ENCODE measurements at regions not wholly inside any gene's neighbourhood (a gene's known extent, or its start where the extent isn't known, plus 50 kb on each side); places are given as distances from the start of the nearest gene placed in this dataset.
"Not testable (repeated sequence)": the region's sequence is repeated elsewhere in the genome, so short reads cannot be mapped to it uniquely, and the experiment has no call there.

GRCh38 chr6:85798931-85799652, 156.4 kb upstream of the SYNCRIP start:
- no peak for DNase-seq

DNA sequence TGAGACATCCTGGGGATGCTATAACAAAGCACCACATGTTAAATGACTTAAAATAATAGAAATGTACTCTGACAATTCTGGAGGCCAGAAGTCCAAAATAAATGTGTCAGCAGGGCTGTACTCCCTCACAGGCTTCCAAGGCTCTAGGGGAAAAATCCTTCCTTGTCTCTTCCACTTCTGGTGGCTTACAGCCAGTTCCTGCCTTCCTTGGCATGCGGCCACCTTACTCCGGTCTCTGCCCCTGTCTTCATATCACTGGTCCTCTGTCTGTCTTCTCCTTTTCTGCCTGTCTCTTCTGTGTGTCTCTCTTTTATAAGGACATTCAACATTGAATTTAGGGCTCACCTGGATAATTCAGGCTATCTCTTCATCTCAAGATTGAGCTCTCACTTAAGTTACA, 155.3 kb upstream of the SYNCRIP start:
- DNase-seq = peak; percentile 6

- no peak for DNase-seq
Measured at GRCh38 chr6:85795945-85796344, 153.3 kb upstream of the SYNCRIP start.

DNA sequence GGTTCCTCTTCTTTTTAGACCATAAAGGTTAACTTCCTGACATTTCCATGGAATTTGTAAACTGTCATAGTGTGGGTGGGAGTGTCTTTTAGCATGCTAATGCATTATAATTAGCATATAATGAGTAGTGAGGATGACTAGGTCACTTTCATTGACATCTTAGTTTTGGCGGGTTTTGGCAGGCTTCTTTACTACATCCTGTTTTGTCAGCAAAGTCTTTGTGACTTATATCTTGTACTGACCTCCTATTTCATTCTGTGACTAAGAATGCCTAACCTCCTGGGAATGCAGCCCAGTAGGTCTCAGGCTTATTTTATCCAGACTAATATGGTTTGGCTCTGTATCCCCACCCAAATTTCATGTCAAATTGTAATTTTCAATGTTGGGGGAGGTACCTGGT, 149.6 kb upstream of the SYNCRIP start:
- no peak for DNase-seq

DNA sequence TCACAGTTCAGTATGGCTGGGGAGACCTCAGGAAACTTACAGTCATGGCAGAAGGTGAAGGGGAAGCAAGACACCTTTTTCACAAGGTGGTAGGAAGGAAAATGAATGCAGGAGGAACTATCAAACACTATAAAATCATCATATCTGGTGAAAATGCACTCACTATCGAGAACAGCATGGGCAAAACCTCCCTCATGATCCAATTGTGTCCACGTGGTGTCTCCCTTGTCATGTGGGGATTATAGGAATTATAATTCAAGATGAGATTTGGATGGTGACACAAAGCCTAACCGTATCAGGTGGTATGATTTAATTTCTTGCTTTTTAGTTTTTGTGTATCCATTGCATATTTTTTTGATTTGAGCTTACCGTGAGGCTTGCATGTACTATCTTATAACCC, 133.2 kb upstream of the SYNCRIP start:
- no peak for DNase-seq

- no peak for DNase-seq
Measured at GRCh38 chr6:85772641-85773040, 130.0 kb upstream of the SYNCRIP start.

GRCh38 chr6:85771925-85772430, 129.3 kb upstream of the SYNCRIP start:
- no peak for DNase-seq

DNA sequence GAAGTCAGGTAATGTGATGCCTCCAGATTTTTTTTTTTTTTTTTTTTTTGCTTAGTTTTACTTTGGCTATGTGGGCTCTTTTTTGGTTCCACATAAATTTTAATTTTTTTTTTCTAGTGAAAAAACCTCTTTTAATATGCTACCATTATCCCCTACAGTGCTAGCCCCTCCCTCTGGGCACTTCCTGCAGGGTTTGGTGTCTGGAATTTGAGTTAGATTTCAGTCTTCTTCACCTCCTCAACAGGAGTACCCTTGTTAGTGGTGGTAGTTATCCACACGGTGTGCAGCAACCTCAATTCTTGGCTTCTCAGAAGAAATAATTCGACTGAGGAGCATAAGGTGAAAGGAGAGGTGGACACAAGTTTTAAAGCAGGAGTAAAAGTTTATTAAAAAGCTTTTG, 128.8 kb upstream of the SYNCRIP start:
- no peak for DNase-seq

GRCh38 chr6:85764844-85765243, 122.2 kb upstream of the SYNCRIP start:
- DNase-seq = no peak

- peak; percentile 15 for DNase-seq
Measured at GRCh38 chr6:85756982-85757381, 114.3 kb upstream of the SYNCRIP start.

- DNase-seq = no peak
Measured at GRCh38 chr6:85754894-85755293, 112.2 kb upstream of the SYNCRIP start.

GRCh38 chr6:85752602-85753001, 109.9 kb upstream of the SYNCRIP start:
- DNase-seq = no peak

DNA sequence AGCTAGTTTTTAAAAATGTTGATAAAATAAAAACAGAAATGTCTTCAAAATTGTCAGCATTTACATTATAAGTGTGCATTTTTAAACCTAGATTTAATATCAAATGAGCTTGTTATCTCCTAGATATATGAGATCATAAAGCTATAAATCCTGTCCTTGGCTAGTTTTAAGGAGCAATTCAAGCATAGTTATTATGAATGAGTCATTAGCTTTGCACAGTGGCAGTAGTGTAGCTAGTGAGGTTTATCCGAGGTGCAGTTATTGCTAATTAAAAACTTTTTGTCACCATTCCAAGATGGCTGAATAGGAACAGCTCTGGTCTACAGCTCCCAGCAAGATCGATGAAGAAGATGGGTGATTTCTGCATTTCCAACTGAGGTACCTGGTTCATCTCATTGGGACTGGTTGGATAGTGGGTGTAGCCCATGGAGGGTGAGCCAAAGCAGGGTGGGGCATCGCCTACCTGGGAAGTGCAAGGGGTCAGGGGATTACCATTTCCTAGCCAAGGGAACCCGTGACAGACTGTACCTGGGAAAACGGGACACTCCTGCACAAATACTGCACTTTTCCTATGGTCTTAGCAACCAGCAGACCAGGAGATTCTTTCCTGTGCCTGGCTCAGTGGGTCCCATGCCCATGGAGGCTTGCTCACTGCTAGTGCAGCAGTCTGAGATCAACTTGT, 108.8 kb upstream of the SYNCRIP start:
- no peak for DNase-seq

DNA sequence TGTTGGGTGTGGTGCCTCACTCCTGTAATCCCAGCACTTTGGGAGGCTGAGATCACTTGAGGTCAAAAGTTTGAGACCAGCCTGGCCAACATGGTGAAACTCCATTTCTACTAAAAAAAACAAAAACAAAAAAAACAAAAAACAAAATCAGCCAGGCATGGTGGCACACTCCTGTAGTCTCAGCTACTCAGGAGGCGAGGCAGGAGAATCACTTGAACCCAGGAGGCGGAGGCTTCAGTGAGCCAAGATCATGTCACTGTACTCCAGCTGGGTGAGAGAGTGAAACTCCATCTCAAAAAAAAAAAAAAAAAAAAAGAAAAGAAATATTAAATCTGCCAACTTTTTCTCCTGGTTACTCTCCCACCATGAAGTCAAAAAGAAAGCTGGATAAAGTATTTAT, 107.5 kb upstream of the SYNCRIP start:
- DNase-seq = not testable (repeated sequence)

GRCh38 chr6:85749236-85749635, 106.5 kb upstream of the SYNCRIP start:
- no peak for DNase-seq

DNA sequence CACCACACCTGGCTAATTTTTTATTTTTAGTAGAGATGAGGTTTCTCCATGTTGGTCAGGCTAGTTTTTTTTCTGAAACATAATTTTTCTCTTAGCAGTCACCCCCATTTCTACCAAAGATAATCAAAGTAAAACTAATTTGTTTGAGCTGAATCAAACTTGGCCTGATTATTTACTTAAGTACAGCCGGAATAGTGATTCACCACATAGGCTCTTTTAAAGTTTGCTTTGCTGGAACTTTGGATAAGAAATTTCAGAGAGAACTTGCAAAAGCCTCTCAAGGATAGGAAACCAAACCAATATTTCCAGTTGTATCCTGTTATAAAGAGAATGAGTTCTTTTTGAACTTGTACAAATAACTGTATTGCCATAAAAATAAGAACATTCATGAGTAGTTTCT, 105.0 kb upstream of the SYNCRIP start:
- DNase-seq = no peak

GRCh38 chr6:85747093-85747492, 104.4 kb upstream of the SYNCRIP start:
- DNase-seq = no peak

- DNase-seq = no peak
Measured at GRCh38 chr6:85744433-85744970, 101.8 kb upstream of the SYNCRIP start.

DNA sequence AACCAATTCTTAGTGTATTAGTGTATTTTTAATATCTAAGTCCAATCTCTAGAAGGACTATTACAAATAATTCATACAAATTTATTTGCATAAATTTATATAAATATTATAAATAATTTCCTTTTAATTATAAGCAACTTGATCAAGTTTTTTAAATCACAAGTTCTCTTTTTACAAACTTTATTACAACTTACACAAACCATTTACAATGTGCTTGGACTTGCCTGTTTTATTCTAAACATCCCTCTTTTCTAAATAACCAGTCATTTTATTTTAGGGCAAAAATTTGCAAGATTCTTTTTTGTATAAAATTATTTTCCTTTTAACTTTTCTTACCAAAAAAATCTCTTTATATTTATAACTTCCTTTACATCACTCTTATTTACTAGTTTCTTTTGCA, 83.5 kb upstream of the SYNCRIP start:
- no peak for DNase-seq

DNA sequence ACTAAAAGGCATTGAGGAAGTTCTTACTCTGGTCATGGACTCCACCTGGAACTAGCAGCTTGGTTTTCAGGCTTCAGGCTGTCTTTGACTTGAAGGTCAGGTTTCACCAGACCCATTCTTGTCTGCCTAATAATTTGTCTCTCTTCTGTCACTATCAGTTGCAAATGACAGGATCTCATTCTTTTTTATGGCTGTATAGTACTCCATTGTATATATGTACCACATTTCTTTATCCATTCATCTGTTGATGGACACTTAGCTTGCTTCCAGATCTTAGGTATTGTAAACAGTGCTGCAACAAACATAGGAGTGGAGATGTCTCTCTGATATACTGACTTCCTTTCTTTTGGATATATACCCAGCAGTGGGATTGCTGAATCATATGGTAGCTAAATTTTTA, 73.1 kb upstream of the SYNCRIP start:
- no peak for DNase-seq

GRCh38 chr6:85714893-85715530, 72.3 kb upstream of the SYNCRIP start:
- no peak for DNase-seq

- DNase-seq = no peak
Measured at GRCh38 chr6:85712346-85712745, 69.7 kb upstream of the SYNCRIP start.

DNA sequence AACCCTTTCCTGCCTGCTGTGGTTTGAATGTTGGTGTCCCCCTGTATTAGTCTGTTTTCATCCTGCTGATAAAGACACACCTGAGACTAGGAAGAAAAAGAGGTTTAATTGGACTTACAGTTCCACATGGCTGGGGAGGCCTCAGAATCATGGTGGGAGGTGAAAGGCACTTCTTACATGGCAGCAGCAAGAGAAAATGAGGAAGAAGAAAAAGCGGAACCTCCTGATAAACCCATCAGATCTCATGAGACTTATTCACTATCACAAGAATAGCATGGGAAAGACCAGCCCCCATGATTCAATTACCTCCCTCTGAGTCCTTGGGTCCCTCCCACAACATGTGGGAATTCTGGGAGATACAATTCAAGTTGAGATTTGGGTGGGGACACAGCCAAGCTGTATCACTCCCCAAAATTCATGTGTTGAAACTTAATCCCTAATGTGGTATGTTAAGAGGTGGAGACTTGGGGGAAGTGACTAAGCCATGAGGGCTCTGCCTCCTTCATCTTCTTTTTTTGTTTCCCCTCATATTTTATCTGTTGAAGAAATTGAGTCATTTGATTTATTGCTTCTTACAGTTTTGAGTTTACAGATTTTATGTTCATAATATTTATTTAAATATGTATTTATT, 64.9 kb upstream of the SYNCRIP start:
- not testable (repeated sequence) for DNase-seq
